ENCODE measurements at regions not wholly inside any gene's neighbourhood (a gene's known extent, or its start where the extent isn't known, plus 50 kb on each side); places are given as distances from the start of the nearest gene placed in this dataset.

DNA sequence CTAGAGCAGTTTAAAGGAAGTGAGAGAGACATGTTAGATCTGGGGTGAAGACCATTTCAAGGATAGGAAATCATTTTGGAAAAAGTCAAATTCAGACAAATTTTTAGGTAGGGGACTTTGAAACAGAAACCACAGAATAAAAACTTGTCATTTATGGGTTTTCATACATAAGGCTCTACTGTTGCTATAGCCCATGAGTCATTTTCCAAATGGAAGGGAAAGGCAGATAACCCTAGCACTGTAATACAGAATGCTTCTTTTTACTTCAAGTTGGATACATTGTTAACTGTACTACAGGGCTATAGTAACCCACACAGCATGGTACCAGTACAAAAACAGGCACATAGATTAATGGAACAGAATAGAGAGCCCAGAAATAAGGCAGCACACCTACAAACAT lies 455.4 kb downstream of the EBF1 start:
- no peak for ATAC-seq
- ChIA-PET POLR2A (no interaction called here), CTCF (no interaction called here)
- Mint-ChIP-seq H3K4me3 (no peak overlapping the region), H3K4me1 (ENCODE audit: low read depth) (no peaks in the 10 kb centered on the region), H3K27me3 (ENCODE audit: low read depth) (no peaks in the 10 kb centered on the region), H3K9me3 (ENCODE audit: insufficient read depth) (no peaks in the 10 kb centered on the region), H3K27ac (no peak overlapping the region), H3K36me3 (ENCODE audit: low read depth) (no peaks in the 10 kb centered on the region)
- no peak for DNase-seq

DNA sequence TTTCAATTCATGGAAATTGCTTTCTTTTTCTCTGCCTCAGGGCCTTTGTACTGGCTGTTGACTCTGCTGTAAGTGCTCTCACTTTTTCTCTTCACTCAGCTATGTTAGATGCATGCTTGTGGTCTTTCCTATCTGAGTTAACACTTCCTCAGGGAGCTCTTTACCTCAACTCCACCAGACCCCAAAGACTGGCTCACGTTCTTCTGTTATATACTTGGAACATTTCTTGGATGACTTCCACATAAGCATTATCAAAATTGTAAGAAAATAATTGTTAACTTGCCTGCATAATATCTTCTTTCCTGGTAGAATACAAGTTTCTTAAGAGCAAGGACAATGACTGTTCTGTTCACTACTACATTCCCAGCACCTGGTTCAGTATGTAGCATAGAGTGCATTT lies 455.9 kb downstream of the EBF1 start:
- Mint-ChIP-seq H3K27ac (no peak overlapping the region), H3K36me3 (ENCODE audit: low read depth) (no peaks in the 10 kb centered on the region), H3K4me1 (ENCODE audit: low read depth) (no peaks in the 10 kb centered on the region), H3K4me3 (no peak overlapping the region), H3K27me3 (ENCODE audit: low read depth) (no peaks in the 10 kb centered on the region), H3K9me3 (ENCODE audit: insufficient read depth) (no peaks in the 10 kb centered on the region)
- ATAC-seq (no peak), DNase-seq (no peak)
- POLR2A ChIA-PET, result no interaction called here
- CTCF ChIA-PET, result no interaction called here

DNA sequence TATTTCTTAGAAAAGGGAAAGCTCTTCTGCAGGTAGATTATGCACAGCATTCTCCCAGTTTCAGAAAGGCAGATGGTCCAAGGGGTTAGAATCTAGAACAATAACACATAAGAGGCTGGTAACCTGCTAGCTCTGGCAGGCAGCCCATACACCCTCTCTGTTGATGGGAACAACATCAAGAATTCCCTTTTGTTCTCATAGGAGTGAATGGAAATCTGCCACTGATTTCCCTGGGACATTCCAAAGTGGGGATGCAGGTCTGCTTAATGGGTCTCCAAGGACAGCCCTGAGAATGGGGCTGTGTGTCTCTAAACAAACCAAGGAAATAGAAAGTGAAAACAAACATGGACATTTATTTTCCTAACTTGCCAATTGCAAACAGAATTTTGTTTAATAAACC lies 456.8 kb downstream of the EBF1 start:
- Mint-ChIP-seq H3K27ac (no peak overlapping the region), H3K4me3 (no peak overlapping the region), H3K36me3 (ENCODE audit: low read depth) (no peaks in the 10 kb centered on the region), H3K4me1 (ENCODE audit: low read depth) (no peaks in the 10 kb centered on the region), H3K27me3 (ENCODE audit: low read depth) (no peaks in the 10 kb centered on the region), H3K9me3 (ENCODE audit: insufficient read depth) (no peaks in the 10 kb centered on the region)
- CTCF ChIA-PET, result no interaction called here
- DNase-seq, result no peak
- no peak for ATAC-seq
- POLR2A ChIA-PET, result no interaction called here

DNA sequence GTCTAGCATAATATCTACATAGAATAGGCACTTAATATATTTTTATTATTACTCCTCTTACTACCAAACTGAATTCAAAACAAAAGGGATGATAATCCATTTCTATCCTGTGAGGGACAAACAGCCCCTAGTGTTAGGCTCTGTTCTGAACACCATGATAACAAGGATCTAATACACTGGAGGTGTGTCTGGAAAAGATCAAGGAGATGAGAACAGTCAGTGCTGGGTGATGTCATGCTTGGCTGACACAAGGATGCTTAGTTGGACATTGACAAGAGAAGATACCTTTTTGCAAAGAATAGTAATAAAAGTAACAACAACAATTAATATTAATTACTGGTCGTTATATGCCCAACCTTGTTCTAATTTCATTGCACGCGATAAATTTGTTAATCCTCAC lies 458.7 kb downstream of the EBF1 start:
- H3K27ac Mint-ChIP-seq, result no peak overlapping the region
- no peaks in the 10 kb centered on the region for H3K4me1 Mint-ChIP-seq (ENCODE audit: low read depth)
- H3K36me3 Mint-ChIP-seq (ENCODE audit: low read depth), result no peaks in the 10 kb centered on the region
- ChIA-PET CTCF (no interaction called here), POLR2A (no interaction called here)
- H3K9me3 Mint-ChIP-seq (ENCODE audit: insufficient read depth), result no peaks in the 10 kb centered on the region
- DNase-seq (no peak), ATAC-seq (no peak)
- no peaks in the 10 kb centered on the region for H3K27me3 Mint-ChIP-seq (ENCODE audit: low read depth)
- no peak overlapping the region for H3K4me3 Mint-ChIP-seq

DNA sequence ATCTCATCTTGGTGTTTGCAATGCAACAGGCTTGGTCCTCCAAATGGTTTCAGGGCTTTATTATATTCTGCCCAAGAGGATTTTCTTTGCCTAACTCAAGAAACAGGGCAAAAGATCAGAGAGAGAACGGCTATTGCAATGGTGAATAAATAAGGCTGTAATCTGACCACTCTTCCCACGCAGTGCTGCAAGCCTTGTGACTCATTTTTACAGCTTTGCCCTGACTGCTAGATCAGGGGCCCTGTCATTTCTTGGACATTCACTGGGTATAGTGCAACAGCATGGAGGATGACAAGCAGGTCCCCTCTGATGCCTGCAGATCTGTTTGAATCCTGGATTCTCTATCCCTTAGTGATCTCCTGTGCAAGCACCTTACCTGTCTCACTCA lies 459.1 kb downstream of the EBF1 start:
- ChIA-PET POLR2A (no interaction called here), CTCF (no interaction called here)

DNA sequence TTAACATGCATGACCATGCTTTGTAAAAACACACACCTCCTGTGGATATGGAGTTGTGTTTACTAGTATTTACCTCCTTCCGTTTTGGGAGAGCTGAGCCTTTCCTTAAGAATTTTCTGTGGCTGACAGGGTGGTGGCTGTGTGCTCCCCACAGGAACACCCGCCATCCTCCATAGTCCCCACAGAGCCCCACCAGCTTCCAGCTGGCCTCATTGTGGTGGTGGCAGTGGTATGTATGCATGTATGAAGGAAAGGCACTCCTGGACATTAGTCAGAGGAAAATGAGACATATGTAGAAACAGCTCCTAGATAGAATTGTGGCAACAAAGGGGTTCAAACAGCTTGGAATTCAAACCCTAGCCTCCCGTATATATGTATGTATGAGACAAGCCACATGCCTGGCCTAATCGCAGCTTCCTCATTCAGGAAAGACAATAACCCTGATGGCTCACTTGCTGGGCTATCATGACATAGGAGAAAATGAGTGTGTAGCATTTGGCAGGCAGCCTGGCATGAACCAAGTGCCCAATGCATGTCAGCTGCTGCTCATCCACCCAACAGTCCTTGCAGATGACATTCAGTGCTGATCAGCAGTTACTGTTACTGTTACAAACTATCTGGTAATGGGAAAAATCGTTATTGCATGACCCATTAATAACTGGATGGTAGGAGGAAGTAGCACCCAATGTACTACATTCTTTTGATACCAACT lies 459.7 kb downstream of the EBF1 start:
- Mint-ChIP-seq H3K4me1 (ENCODE audit: low read depth) (no peaks in the 10 kb centered on the region), H3K4me3 (no peak overlapping the region), H3K9me3 (ENCODE audit: insufficient read depth) (no peaks in the 10 kb centered on the region), H3K36me3 (ENCODE audit: low read depth) (no peaks in the 10 kb centered on the region), H3K27ac (no peak overlapping the region), H3K27me3 (ENCODE audit: low read depth) (no peaks in the 10 kb centered on the region)
- ChIA-PET CTCF (no interaction called here), POLR2A (no interaction called here)
- DNase-seq (no peak), ATAC-seq (no peak)

More for the DNA sequence above, 459.1 kb downstream of the EBF1 start:
- Mint-ChIP-seq H3K4me3 (no peak overlapping the region), H3K36me3 (ENCODE audit: low read depth) (no peaks in the 10 kb centered on the region), H3K27me3 (ENCODE audit: low read depth) (no peaks in the 10 kb centered on the region), H3K4me1 (ENCODE audit: low read depth) (no peaks in the 10 kb centered on the region), H3K27ac (no peak overlapping the region), H3K9me3 (ENCODE audit: insufficient read depth) (no peaks in the 10 kb centered on the region)
- no peak for ATAC-seq
- no peak for DNase-seq

DNA sequence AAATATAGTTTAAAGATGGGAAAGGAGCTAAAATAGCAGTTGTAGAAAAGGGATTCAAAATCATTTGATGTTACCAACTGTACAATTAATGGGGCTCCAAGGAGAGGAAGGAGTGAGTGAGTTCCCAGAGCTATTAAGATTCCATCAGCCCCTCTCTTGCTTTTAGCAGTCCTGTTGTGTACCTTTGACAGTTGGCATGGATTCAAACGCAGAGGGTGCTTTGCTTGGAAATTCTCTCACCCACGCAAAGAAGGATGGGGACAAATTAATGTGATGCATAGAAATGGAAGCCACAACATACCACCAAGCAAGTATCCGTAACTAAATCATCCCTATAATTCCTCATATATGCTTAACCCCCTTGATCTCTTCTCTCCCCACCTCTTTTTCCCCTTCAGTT lies 461.3 kb downstream of the EBF1 start:
- no peak for DNase-seq
- Mint-ChIP-seq H3K4me3 (no peak overlapping the region), H3K27me3 (ENCODE audit: low read depth) (no peaks in the 10 kb centered on the region), H3K36me3 (ENCODE audit: low read depth) (no peaks in the 10 kb centered on the region), H3K9me3 (ENCODE audit: insufficient read depth) (no peaks in the 10 kb centered on the region), H3K4me1 (ENCODE audit: low read depth) (no peaks in the 10 kb centered on the region), H3K27ac (no peak overlapping the region)
- ChIA-PET POLR2A (no interaction called here), CTCF (no interaction called here)
- no peak for ATAC-seq

DNA sequence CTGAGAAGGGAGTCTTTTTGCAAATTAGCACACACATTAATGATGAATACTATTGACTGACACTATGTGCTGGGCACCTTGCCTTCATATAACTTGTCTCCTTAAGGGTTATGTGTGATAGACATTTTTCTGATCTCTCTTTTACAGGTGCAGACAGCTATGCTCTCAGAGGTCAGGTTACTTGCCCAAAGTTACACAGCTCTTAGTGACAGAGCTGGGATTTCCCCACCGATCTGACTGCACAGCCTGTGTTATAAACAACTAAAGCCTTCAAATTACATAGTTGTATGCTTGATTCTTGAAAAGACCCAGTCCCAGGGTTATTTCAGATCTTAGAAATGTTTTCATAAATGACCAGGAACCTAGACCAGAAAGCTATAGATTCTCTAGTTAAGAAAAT lies 462.7 kb downstream of the EBF1 start:
- Mint-ChIP-seq H3K9me3 (ENCODE audit: insufficient read depth) (no peaks in the 10 kb centered on the region), H3K4me3 (no peak overlapping the region), H3K36me3 (ENCODE audit: low read depth) (no peaks in the 10 kb centered on the region), H3K4me1 (ENCODE audit: low read depth) (no peaks in the 10 kb centered on the region), H3K27me3 (ENCODE audit: low read depth) (no peaks in the 10 kb centered on the region), H3K27ac (no peak overlapping the region)
- POLR2A ChIA-PET, result no interaction called here
- no peak for DNase-seq
- CTCF ChIA-PET, result interaction anchor here (1.3 kb wide), 1 partner anchor 462 kb away, joined by 3 read pairs; no protein-coding TSS in a partner anchor
- no peak for ATAC-seq

DNA sequence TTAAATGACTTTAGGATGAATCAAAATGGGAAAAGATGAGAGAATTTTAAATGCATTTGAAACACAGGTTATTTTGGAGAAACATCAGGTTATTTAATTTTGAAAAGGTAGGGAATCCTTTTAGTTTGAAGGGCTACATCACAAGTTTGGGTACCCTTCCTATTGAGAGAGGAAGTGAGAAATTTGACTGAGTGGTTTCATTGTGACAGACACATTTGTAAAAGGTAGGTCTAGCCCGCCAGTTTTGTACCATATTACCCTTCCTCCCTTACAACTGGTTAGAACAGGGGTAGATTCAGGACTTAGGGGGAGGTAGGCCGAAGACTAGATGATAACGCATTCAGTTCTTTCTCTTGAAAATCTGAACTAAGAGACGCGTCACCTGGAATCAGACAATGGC lies 464.2 kb downstream of the EBF1 start:
- ChIA-PET CTCF (no interaction called here), POLR2A (no interaction called here)
- ATAC-seq, result no peak
- Mint-ChIP-seq H3K27me3 (ENCODE audit: low read depth) (no peaks in the 10 kb centered on the region), H3K9me3 (ENCODE audit: insufficient read depth) (no peaks in the 10 kb centered on the region), H3K27ac (no peak overlapping the region), H3K4me1 (ENCODE audit: low read depth) (no peaks in the 10 kb centered on the region), H3K36me3 (ENCODE audit: low read depth) (no peaks in the 10 kb centered on the region), H3K4me3 (no peak overlapping the region)
- no peak for DNase-seq

DNA sequence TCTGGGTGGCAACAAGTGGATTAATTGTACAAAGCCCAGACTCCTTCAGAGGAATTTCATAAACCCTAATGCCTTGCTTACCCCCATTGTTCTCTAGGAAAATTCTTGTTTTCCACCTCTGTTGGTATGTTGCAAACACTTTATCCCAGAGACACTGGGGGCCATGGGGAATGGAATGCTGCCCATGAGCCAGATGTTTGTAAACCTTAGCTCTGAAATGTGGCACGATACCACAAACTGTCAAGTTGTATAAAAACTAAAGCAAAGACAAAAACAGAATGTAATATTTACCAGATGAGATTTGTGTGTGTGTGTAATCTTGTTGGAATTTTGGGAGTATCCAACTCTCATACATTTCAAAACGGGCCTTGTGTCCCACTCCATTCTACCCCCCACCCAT lies 465.0 kb downstream of the EBF1 start:
- Mint-ChIP-seq H3K27ac (no peak overlapping the region), H3K4me3 (no peak overlapping the region), H3K9me3 (ENCODE audit: insufficient read depth) (no peaks in the 10 kb centered on the region), H3K27me3 (ENCODE audit: low read depth) (no peaks in the 10 kb centered on the region), H3K36me3 (ENCODE audit: low read depth) (no peaks in the 10 kb centered on the region), H3K4me1 (ENCODE audit: low read depth) (no peaks in the 10 kb centered on the region)
- CTCF ChIA-PET, result no interaction called here
- DNase-seq (no peak), ATAC-seq (no peak)
- POLR2A ChIA-PET, result no interaction called here

DNA sequence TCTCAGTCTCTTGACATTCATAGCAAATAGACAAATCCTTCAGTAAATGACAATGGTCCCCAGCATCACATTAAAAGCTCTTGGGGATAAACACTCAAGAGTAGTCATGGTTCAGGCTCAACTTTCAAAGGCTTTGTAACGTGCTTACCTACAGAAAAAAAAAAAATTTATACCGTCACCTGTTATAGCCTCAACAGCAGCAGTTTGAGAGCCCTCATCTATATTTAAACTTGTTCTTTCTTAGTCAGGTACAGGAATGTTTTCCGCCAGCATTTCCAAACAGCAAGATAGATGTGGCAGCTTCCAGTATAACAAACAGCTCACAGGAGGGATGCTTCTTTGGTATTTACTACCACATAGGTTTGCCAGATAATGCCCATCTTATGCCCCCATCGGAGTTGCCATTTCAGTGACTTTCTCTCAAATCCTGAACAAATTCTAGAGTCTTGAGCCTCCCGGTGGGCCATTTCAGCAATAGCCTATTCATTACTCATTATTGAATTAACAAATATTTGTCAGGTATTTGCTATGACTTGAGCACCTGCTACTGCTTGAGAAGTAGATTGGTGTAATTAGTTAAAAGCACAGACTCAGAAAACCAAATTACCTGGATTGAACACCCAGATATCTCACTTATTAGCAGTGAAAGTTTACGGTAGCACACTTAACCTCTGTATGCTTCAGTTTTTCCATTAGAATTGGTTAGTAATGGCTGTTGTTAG lies 470.0 kb downstream of the EBF1 start:
- ATAC-seq (no peak), DNase-seq (no peak)
- no peaks in the 10 kb centered on the region for H3K27me3 Mint-ChIP-seq (ENCODE audit: low read depth)
- H3K4me3 Mint-ChIP-seq, result no peak overlapping the region
- no peaks in the 10 kb centered on the region for H3K4me1 Mint-ChIP-seq (ENCODE audit: low read depth)
- ChIA-PET POLR2A (no interaction called here), CTCF (no interaction called here)
- no peak overlapping the region for H3K27ac Mint-ChIP-seq
- H3K9me3 Mint-ChIP-seq (ENCODE audit: insufficient read depth), result no peaks in the 10 kb centered on the region
- no peaks in the 10 kb centered on the region for H3K36me3 Mint-ChIP-seq (ENCODE audit: low read depth)

DNA sequence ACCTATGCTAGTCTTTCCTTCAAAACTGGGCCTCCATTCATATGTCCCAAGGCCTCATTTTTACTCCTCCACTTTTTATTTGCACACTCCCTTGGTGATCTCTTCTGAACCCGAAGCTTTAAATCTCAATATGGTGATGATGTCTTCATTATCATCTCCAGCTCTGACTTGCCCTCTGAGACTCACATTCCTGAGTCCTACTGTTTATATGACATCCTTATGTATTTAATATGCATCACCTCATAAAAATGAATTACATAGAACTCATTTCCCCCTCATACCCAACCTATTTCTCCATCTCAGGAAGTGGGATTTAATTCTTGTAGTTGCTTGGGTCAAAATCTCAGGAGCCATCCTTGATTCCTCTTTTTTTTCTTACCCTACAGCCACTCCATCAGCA lies 473.0 kb downstream of the EBF1 start:
- CTCF ChIA-PET, result no interaction called here
- Mint-ChIP-seq H3K27me3 (ENCODE audit: low read depth) (no peaks in the 10 kb centered on the region), H3K36me3 (ENCODE audit: low read depth) (no peaks in the 10 kb centered on the region), H3K4me3 (no peak overlapping the region), H3K27ac (no peak overlapping the region), H3K9me3 (ENCODE audit: insufficient read depth) (no peaks in the 10 kb centered on the region), H3K4me1 (ENCODE audit: low read depth) (no peaks in the 10 kb centered on the region)
- ATAC-seq, result no peak
- DNase-seq, result no peak
- POLR2A ChIA-PET, result no interaction called here

DNA sequence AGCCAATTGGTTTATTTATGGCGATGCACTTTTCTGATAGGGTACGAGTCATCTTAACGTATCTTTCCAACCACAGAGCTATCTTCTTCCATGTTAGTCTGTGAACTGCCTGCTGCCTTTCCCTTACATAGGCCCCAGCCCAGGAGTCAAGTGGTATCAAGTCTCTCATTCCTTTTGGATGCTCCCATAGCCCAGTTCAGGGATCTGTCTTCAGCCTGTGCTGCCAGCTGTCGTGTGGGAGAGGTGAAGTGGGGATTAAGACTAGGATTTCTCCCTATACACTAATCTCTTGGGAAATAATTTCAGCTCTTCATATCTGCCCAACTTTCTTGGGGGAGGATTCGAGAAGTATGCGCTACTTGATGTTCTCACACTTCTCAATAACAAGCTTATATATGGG lies 475.7 kb downstream of the EBF1 start:
- DNase-seq, result no peak
- Mint-ChIP-seq H3K27me3 (ENCODE audit: low read depth) (no peaks in the 10 kb centered on the region), H3K27ac (no peak overlapping the region), H3K36me3 (ENCODE audit: low read depth) (no peaks in the 10 kb centered on the region), H3K9me3 (ENCODE audit: insufficient read depth) (no peaks in the 10 kb centered on the region), H3K4me3 (no peak overlapping the region), H3K4me1 (ENCODE audit: low read depth) (no peaks in the 10 kb centered on the region)
- POLR2A ChIA-PET, result no interaction called here
- CTCF ChIA-PET, result no interaction called here
- ATAC-seq, result no peak
